H1 (cell line): ENCODE measurements at regions not wholly inside any gene's neighbourhood (a gene's known extent, or its start where the extent isn't known, plus 50 kb on each side); places are given as distances from the start of the nearest gene placed in this dataset.

ENCODE experiments used
- CEBPB ChIP-seq: IDR thresholded peaks from 2 replicates; pipeline ENCODE4 v1.6.1; 2012; ENCODE audit warnings: low read depth, low read length
- SIX5 ChIP-seq: IDR thresholded peaks from 2 replicates; pipeline ENCODE4 v1.6.1; 2011; ENCODE audit warnings: mild to moderate bottlenecking, low read depth, low read length

GRCh38 chr12:42962384-42962783, 372.8 kb upstream of the PRICKLE1 start (continued):
- TF ChIP-seq CEBPB (no peak), SIX5 (no peak)
